ENCODE measurements at regions not wholly inside any gene's neighbourhood (a gene's known extent, or its start where the extent isn't known, plus 50 kb on each side); places are given as distances from the start of the nearest gene placed in this dataset.
"Not testable (repeated sequence)": the region's sequence is repeated elsewhere in the genome, so short reads cannot be mapped to it uniquely, and the experiment has no call there.

DNA sequence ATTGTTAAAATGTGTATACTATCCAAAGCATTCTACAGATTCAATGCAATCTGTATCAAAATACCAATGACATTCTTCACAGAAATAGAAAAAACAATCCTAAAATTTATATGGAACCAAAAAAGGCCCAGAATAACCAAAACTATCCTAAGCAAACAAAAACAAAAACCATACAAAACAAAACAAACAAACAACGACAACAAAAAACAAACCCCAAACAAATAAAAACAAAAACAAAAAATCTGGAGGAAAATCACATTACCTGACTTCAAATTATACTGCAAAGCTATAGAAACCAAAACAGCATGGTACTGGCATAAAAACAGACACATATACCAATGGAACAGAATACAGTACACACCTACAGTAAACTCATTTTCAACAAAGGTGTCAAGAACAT, 98.0 kb downstream of the TTC6 start:
- not testable (repeated sequence) for H3K9ac ChIP-seq (ENCODE audit: low read length); H3K4me1 ChIP-seq (ENCODE audit: control insufficient read depth, insufficient read depth, low read length); H3K36me3 ChIP-seq (ENCODE audit: control insufficient read depth, insufficient read depth, low read length); H3K27ac ChIP-seq (ENCODE audit: low read depth, low read length); H3K4me3 ChIP-seq (ENCODE audit: low read length); H3K27me3 ChIP-seq (ENCODE audit: control insufficient read depth, insufficient read depth, low read length)

DNA sequence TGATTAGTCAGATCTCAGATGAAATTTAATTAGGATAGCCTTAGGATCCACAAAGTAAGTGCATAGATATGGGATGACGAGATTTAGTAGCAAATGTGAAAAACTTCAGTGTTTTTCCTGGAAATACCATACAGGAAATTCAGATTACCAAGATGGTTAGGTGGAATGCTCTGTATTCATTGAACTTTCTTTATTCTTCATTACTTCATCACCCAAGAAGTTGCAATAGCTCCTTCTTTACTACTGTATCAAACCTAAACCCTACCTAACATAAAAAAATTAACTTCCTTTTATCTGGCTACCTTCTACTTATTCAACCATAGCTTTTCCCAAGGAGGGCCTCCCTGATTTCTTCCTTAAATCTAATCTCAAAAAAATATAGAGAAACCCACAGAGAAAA, 100.4 kb downstream of the TTC6 start:
- Histone ChIP-seq H3K27ac (ENCODE audit: low read depth, low read length) (no peak overlapping the region), H3K9ac (ENCODE audit: low read length) (no peak overlapping the region), H3K4me1 (ENCODE audit: control insufficient read depth, insufficient read depth, low read length) (no peaks in the 10 kb centered on the region), H3K4me3 (ENCODE audit: low read length) (no peak overlapping the region), H3K36me3 (ENCODE audit: control insufficient read depth, insufficient read depth, low read length) (no peaks in the 10 kb centered on the region), H3K27me3 (ENCODE audit: control insufficient read depth, insufficient read depth, low read length) (no peaks in the 10 kb centered on the region)

- no peak overlapping the region for H3K9ac ChIP-seq (ENCODE audit: low read length)
Measured at GRCh38 chr14:37697489-37698121, 102.2 kb downstream of the TTC6 start.

GRCh38 chr14:37698840-37699777, 103.7 kb downstream of the TTC6 start:
- Histone ChIP-seq H3K27me3 (ENCODE audit: control insufficient read depth, insufficient read depth, low read length) (no peaks in the 10 kb centered on the region), H3K9ac (ENCODE audit: low read length) (no peak overlapping the region), H3K4me3 (ENCODE audit: low read length) (no peak overlapping the region), H3K4me1 (ENCODE audit: control insufficient read depth, insufficient read depth, low read length) (no peaks in the 10 kb centered on the region), H3K27ac (ENCODE audit: low read depth, low read length) (no peak overlapping the region), H3K36me3 (ENCODE audit: control insufficient read depth, insufficient read depth, low read length) (no peaks in the 10 kb centered on the region)

More at GRCh38 chr14:37697489-37698121, 102.2 kb downstream of the TTC6 start:
- no peaks in the 10 kb centered on the region for H3K27me3 ChIP-seq (ENCODE audit: control insufficient read depth, insufficient read depth, low read length)
- H3K4me1 ChIP-seq (ENCODE audit: control insufficient read depth, insufficient read depth, low read length): no peaks in the 10 kb centered on the region
- H3K4me3 ChIP-seq (ENCODE audit: low read length): no peak overlapping the region
- H3K36me3 ChIP-seq (ENCODE audit: control insufficient read depth, insufficient read depth, low read length): no peaks in the 10 kb centered on the region
- no peak overlapping the region for H3K27ac ChIP-seq (ENCODE audit: low read depth, low read length)

DNA sequence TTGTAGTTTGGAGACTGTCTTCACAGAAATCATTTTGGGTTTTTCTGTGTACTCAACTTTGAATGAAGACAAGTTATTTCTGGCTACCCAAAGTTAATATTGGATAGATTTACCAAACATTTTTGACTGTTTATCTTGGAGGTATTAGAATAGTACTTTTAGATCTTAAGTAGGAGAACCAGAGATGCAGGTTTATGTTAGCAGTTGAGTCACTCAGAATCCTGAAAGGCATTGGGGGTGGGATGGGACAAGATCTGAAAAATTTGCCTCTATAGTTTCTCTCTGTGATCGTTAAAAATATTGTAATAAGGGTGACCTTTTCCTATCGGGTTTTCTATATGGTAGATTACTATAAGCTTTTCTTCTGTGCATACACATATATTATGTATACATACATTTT, 112.3 kb downstream of the TTC6 start:
- no peaks in the 10 kb centered on the region for H3K27me3 ChIP-seq (ENCODE audit: control insufficient read depth, insufficient read depth, low read length)
- no peak overlapping the region for H3K9ac ChIP-seq (ENCODE audit: low read length)
- H3K4me3 ChIP-seq (ENCODE audit: low read length): no peak overlapping the region
- no peak overlapping the region for H3K27ac ChIP-seq (ENCODE audit: low read depth, low read length)
- no peaks in the 10 kb centered on the region for H3K36me3 ChIP-seq (ENCODE audit: control insufficient read depth, insufficient read depth, low read length)
- H3K4me1 ChIP-seq (ENCODE audit: control insufficient read depth, insufficient read depth, low read length): no peaks in the 10 kb centered on the region

DNA sequence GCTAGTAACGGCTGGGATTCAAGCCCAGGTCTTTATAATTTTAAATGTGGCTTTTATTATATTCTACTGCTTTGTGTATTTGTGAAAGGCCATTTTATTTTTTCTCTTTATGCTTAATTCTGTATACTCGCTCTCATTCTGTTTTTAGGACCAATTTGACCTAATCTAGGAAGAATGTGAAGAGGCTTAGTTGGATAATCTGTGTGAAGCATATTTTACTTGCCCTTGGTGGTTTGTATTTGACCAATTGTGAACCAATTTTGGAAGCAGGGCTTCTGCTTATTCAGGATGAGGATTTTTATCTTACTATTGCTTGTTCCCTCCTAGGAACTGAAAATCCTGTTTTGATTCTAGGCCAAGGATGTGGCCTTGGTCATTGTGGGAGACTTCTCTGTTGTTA, 113.1 kb downstream of the TTC6 start:
- H3K36me3 ChIP-seq (ENCODE audit: control insufficient read depth, insufficient read depth, low read length): no peaks in the 10 kb centered on the region
- no peak overlapping the region for H3K9ac ChIP-seq (ENCODE audit: low read length)
- no peak overlapping the region for H3K4me3 ChIP-seq (ENCODE audit: low read length)
- H3K27ac ChIP-seq (ENCODE audit: low read depth, low read length): no peak overlapping the region
- H3K4me1 ChIP-seq (ENCODE audit: control insufficient read depth, insufficient read depth, low read length): no peaks in the 10 kb centered on the region
- no peaks in the 10 kb centered on the region for H3K27me3 ChIP-seq (ENCODE audit: control insufficient read depth, insufficient read depth, low read length)

DNA sequence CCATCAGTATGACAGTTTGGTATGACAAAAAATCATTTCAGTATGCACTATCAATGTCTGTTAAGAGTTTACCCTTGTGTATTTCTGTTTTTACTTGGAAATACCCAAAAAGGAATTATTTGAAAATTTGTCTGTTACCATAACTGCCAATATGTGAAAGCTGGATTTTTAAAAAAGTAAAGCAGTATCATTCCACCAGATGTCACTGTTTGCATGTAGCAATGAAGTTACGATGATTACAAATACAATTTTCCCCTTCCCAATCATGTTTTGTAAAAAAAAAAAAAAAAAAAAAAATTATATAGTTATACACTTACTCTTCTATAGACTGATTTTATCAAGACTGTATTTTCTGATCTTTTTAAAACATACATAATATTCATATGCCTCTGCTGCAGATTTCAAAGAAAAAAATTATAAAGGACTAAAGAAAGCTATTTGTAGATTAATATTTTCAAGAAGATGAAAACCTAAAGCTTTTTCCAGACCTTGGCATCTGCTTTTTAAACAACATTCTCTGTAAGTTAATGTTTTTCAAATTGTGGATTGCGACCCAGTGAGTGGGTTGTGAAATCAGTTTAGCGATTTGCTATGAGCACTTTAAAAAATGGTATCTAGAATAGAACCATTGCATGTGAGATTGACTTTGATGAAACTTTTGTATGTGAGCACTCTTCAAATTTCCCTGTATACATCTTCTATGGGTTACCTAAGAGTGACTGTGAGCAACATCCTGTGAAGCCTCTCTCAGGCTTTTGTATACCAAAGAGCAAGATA, 114.2 kb downstream of the TTC6 start:
- H3K4me3 ChIP-seq (ENCODE audit: low read length): no peak overlapping the region
- no peak overlapping the region for H3K9ac ChIP-seq (ENCODE audit: low read length)
- no peaks in the 10 kb centered on the region for H3K36me3 ChIP-seq (ENCODE audit: control insufficient read depth, insufficient read depth, low read length)
- H3K4me1 ChIP-seq (ENCODE audit: control insufficient read depth, insufficient read depth, low read length): no peaks in the 10 kb centered on the region
- H3K27me3 ChIP-seq (ENCODE audit: control insufficient read depth, insufficient read depth, low read length): no peaks in the 10 kb centered on the region
- no peak overlapping the region for H3K27ac ChIP-seq (ENCODE audit: low read depth, low read length)

DNA sequence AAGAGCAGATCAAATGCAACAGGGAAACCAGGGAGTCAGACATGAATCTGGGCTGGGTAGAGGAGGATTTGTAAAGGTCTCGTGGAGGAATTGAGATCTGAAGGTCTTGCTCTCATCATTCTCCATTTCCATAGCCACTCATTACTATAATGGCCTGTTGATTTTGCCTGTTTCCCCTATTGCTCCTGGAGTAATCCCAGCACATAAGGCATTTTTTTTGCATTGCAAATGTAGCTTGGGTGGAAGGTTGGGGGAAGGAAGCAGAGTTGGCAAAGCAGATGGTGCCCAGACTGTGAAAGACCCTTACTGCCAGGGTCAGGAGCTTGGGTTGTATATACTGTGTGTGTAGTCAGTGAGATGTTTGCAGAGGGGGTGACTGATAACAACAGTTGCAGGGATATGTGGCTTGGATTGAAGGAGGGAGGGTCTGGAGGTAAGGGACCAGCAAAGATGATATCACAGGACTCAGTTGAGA, 116.0 kb downstream of the TTC6 start:
- H3K36me3 ChIP-seq (ENCODE audit: control insufficient read depth, insufficient read depth, low read length): no peaks in the 10 kb centered on the region
- no peak overlapping the region for H3K27ac ChIP-seq (ENCODE audit: low read depth, low read length)
- no peaks in the 10 kb centered on the region for H3K4me1 ChIP-seq (ENCODE audit: control insufficient read depth, insufficient read depth, low read length)
- no peak overlapping the region for H3K4me3 ChIP-seq (ENCODE audit: low read length)
- no peaks in the 10 kb centered on the region for H3K27me3 ChIP-seq (ENCODE audit: control insufficient read depth, insufficient read depth, low read length)
- H3K9ac ChIP-seq (ENCODE audit: low read length): no peak overlapping the region

DNA sequence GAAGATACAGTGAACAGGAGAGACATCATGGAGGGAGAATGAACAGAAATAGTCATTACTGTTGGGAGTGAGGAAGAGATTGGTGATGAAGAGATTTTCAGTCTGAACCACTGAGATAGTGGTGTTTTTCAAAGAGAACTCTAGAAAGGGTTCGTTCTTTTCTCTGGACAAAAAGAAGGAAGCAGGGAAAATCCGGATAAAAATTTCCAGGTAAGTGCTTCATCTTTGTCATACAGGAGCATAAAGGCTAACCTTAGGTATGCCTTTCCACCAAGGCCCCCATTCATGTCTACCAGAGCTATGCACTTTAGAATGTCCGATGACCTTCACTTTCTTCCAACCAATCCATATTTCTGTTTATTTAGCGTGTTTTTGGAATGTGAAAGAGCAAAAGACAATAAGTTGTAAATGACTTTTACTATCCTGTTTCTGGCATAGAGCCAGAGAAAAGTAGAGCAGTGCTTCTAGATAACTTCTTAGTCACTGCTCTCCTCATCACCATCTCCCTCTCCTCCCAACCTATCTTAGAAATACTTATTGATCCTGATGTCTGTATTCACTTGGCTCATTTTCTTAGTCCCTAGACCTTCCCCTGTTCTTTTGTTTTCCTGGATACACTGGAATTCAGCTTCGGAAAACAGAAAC, 116.5 kb downstream of the TTC6 start:
- Histone ChIP-seq H3K36me3 (ENCODE audit: control insufficient read depth, insufficient read depth, low read length) (no peaks in the 10 kb centered on the region), H3K27me3 (ENCODE audit: control insufficient read depth, insufficient read depth, low read length) (no peaks in the 10 kb centered on the region)

GRCh38 chr14:37712476-37712860, 117.0 kb downstream of the TTC6 start:
- H3K4me3 ChIP-seq (ENCODE audit: low read length); H3K27me3 ChIP-seq (ENCODE audit: control insufficient read depth, insufficient read depth, low read length); H3K4me1 ChIP-seq (ENCODE audit: control insufficient read depth, insufficient read depth, low read length): not testable (repeated sequence)

More for the DNA sequence above, 116.5 kb downstream of the TTC6 start:
- Histone ChIP-seq H3K4me1 (ENCODE audit: control insufficient read depth, insufficient read depth, low read length) (no peaks in the 10 kb centered on the region), H3K4me3 (ENCODE audit: low read length) (no peak overlapping the region), H3K27ac (ENCODE audit: low read depth, low read length) (no peak overlapping the region), H3K9ac (ENCODE audit: low read length) (no peak overlapping the region)

GRCh38 chr14:37712976-37713431, 117.6 kb downstream of the TTC6 start:
- H3K4me1 ChIP-seq (ENCODE audit: control insufficient read depth, insufficient read depth, low read length): no peaks in the 10 kb centered on the region
- no peak overlapping the region for H3K9ac ChIP-seq (ENCODE audit: low read length)
- no peaks in the 10 kb centered on the region for H3K27me3 ChIP-seq (ENCODE audit: control insufficient read depth, insufficient read depth, low read length)
- no peak overlapping the region for H3K27ac ChIP-seq (ENCODE audit: low read depth, low read length)
- H3K36me3 ChIP-seq (ENCODE audit: control insufficient read depth, insufficient read depth, low read length): no peaks in the 10 kb centered on the region
- H3K4me3 ChIP-seq (ENCODE audit: low read length): no peak overlapping the region

More at GRCh38 chr14:37712476-37712860, 117.0 kb downstream of the TTC6 start:
- H3K36me3 ChIP-seq (ENCODE audit: control insufficient read depth, insufficient read depth, low read length); H3K27ac ChIP-seq (ENCODE audit: low read depth, low read length); H3K9ac ChIP-seq (ENCODE audit: low read length): not testable (repeated sequence)

- Histone ChIP-seq H3K27ac (ENCODE audit: low read depth, low read length) (no peak overlapping the region), H3K4me3 (ENCODE audit: low read length) (no peak overlapping the region), H3K27me3 (ENCODE audit: control insufficient read depth, insufficient read depth, low read length) (no peaks in the 10 kb centered on the region), H3K4me1 (ENCODE audit: control insufficient read depth, insufficient read depth, low read length) (no peaks in the 10 kb centered on the region), H3K9ac (ENCODE audit: low read length) (no peak overlapping the region), H3K36me3 (ENCODE audit: control insufficient read depth, insufficient read depth, low read length) (no peaks in the 10 kb centered on the region)
Measured at GRCh38 chr14:37720131-37720530, 124.7 kb downstream of the TTC6 start.

Data from rectal smooth muscle tissue (tissue), 1 donor.